Stimulated activated CD4-positive, alpha-beta T cell treated with anti-CD3 and anti-CD28 coated beads, Interleukin-12 subunit alpha, Interleukin-12 subunit beta, amount 100 ng/mL, for 24 hours (primary cell): ENCODE measurements at regions not wholly inside any gene's neighbourhood (a gene's known extent, or its start where the extent isn't known, plus 50 kb on each side); places are given as distances from the start of the nearest gene placed in this dataset.

Experiments used
- DNase-seq, 2 experiments: peaks; one replicate each; pipeline ENCODE4 v3.0.0-alpha.2; 2020; ENCODE audit warnings: low read depth in 2 of 2

DNA sequence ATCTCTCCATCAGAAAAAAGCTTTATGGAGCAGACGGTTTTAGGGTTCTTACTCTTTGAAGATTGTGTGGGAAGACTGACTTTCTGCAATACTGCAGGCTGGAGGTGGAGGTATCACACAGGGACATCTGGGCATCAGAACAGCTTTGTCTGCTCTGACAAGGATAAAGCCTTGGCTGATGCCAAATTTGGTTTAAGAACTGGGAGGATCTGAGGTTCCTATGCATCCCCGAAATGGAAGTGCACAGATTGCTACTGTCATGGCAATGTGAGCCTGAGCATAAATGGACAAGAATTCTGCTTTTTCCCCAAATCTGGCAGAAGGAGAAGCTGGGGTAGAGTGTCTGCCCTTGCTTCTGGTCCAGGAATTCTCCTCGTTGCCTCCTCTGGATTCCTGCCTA is 424.3 kb downstream of the SLC4A3 start:
- DNase-seq = no peak

DNA sequence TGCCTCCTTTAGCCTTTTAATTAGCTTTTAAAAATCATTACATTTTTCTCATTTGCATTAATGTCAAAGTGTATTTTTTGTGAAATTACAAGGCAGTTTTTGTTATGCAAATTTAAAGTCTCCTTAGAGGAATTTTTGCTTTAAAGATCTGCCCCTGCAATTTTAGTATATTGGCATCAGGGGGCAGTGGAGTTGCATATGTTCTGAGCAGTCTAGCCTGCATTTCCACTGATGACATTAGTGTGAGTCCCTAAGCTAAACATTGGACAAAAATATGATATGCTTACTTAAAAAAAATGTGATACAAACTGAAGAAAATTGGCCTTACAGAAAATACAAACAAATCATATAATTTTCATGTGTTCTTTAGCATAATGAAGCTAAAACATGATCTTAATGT is 426.5 kb downstream of the SLC4A3 start:
- DNase-seq = no peak

DNA sequence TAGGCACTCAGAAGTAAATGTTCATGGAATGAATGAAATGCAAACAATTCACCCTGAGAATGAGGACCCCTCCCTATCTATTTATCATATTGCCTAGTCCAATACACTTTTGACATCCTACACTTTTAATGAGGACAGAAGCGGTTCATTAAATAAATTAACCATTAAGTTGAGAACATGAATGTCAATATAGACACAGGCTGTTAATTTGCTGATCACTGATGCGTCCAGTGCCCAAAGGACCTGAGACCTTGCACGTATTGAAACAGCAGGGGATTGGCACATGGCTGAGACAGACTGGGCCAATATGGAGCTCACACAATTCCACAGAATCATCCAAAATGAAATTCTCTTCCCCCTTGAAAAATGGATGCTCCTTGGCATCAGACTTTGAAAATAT is 430.0 kb downstream of the SLC4A3 start:
- DNase-seq = no peak

GRCh38 chr2:220057916-220058315 is 430.5 kb downstream of the SLC4A3 start:
- no peak for DNase-seq

GRCh38 chr2:220064111-220065030 is 436.9 kb downstream of the SLC4A3 start:
- DNase-seq = no peak

DNA sequence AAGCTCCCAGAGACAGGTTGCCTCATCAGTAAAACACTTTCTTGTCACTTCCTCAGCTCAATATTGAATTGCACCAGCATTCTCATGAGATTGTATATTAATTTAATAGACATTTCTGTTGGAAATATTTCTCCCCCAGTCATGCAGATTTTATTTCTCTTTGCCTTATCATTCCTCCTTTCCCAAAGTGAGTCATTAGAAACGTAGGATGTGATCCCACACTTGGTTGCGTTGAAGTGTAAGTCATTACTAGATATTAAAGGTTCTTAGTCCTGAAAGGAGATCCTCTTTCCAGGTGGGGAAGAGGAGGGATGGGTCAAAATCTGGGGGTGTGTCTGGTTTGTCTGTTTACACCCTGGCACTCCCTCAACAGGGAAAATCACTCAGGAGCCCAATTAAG is 438.2 kb downstream of the SLC4A3 start:
- DNase-seq = no peak

GRCh38 chr2:220068846-220069245 is 441.4 kb downstream of the SLC4A3 start:
- DNase-seq = no peak

DNA sequence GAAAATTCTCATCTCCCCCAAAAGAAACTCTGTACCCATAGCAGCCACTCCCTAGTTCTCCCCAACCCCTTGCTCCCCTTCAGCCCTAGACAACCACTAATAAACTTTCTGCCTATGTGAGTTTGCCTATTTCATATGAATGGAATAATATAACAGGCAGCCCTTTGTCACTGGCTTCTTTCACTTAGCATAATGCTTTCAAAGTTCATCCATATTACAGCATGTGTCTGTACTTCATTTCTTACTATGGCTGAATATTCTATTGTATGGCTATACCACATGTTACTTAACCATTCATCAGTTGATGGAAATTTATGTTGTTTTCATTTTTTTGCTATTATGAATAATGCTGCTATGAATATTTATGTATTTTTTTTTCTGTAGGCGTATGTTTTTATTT is 442.9 kb downstream of the SLC4A3 start:
- DNase-seq = no peak

DNA sequence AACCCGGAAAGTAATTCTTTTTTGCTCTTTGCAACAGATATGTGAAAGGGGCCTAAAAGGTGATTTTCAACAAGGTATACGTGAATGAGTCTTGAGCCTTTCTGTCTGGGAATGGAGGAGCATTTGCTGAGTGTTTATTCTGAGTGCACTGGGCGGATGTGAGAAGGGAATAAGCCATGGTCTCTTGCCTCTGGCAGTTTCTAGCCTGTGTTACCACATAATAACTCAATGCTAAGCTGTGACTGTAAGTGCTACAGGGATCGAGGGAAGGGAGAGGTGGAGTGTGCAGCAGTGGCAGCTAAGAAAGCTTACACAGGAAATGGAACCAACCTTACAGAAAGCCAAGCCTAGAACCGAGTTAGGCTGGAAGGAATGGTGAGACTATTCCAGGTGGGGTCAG is 444.3 kb downstream of the SLC4A3 start:
- DNase-seq = no peak

DNA sequence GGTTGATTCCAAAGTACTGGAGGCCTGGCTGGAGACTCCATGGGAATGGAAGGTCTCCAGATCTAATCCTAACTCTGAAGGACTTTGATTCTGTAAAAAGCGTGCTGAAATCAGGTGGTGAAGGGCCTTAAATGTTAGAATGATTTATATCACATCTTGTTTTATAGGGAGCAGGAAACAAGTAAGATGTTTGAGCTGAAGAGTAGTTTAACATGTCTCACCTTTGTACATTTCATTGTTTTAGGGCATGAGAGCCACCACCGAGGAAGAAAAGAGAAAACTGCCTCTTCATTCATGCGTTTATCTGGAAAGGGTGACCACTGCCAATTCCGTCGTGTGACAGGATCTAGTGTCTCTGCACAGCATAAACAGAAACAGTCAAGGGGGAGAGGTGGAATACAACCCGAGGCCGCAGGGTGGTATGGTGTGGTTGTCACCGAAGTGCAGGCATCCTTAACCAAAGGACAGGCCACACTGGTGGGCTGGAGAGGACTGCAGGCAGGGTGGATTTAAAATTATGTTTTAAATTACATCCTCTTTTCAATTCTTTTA is 445.3 kb downstream of the SLC4A3 start:
- DNase-seq = no peak

GRCh38 chr2:220075835-220076234 is 448.4 kb downstream of the SLC4A3 start:
- DNase-seq = no peak

- DNase-seq = no peak
These were observed 449.3 kb downstream of the SLC4A3 start for GRCh38 chr2:220076734-220077133.

GRCh38 chr2:220077488-220077887 is 450.1 kb downstream of the SLC4A3 start:
- DNase-seq = no peak

GRCh38 chr2:220078439-220078838 is 451.0 kb downstream of the SLC4A3 start:
- no peak for DNase-seq

DNA sequence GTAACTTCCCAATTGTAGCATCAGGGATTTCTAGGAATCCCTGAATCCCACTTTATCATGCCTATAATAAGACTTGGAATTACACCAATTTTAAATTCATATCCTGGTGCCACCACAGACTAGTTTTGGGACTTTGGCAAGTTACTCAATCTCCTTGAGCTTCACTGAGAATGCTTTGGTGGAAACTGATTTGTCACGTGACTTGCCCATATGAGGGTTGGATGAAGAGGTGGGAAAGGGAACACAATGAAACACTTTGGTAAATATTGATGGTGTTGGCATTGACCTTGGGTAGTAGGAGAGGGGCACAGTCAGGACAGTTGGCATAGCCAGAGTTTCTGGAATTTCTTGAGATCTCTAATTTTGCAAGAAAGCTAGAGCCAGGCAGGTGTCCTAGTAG is 452.2 kb downstream of the SLC4A3 start:
- no peak for DNase-seq

- no peak for DNase-seq
These were observed 453.7 kb downstream of the SLC4A3 start for GRCh38 chr2:220081171-220081570.

GRCh38 chr2:220090050-220090449 is 462.6 kb downstream of the SLC4A3 start:
- DNase-seq = no peak

GRCh38 chr2:220096406-220096805 is 469.0 kb downstream of the SLC4A3 start:
- DNase-seq = no peak

GRCh38 chr2:220101980-220102379 is 474.6 kb downstream of the SLC4A3 start:
- no peak for DNase-seq

DNA sequence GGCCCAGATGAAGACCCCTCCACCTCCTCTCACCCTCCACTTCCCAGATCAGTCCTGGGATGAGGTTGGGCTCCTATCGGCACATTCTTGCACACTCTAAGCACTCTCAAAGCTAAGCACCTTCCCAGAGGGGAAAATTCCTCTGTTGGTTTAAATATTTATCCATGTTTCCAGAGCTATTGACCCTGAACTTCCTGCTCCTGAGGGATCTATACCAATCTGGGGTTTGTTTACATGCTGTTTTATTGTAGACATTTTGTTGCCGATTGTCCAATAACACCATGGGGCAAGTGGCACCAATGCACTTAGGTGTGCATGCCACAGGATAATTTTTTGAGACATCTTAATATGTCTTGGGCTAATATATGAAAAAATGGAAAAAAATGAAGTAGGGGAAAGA is 476.2 kb downstream of the SLC4A3 start:
- no peak for DNase-seq

- DNase-seq = no peak
These were observed 477.5 kb downstream of the SLC4A3 start for GRCh38 chr2:220104871-220105351.

DNA sequence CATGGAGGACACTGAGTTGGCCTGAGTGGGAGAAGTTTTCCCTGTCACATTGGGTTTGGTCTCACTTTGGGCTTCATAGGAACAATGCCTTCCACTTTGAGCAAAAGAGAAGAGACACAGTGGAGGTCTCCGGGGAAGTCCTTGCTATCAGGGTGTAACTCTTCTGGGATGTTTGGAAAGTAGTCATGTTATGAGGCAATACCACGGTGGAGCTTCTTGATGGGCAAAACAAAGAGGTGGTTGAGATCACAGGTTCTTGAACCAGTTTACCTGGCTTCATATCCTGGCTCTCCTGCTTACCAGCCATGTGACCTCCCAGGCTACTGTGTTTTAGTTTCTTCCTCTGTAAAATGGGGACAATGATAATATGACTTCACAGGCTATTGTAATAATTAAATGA is 478.6 kb downstream of the SLC4A3 start:
- no peak for DNase-seq

GRCh38 chr2:220107380-220107791 is 480.0 kb downstream of the SLC4A3 start:
- no peak for DNase-seq
